Stimulated activated naive CD8-positive, alpha-beta T cell treated with anti-CD3 and anti-CD28 coated beads, Interleukin-15, Interleukin-2, amounts not matched to agents 100 U/mL and 50 U/mL, for 24 hours (primary cell): ENCODE measurements at regions not wholly inside any gene's neighbourhood (a gene's known extent, or its start where the extent isn't known, plus 50 kb on each side); places are given as distances from the start of the nearest gene placed in this dataset.
"Not testable (repeated sequence)": the region's sequence is repeated elsewhere in the genome, so short reads cannot be mapped to it uniquely, and the experiment has no call there.

ENCODE experiments used
- ATAC-seq: fragments of 150-1000 bp; cut with Tn5 transposase; one replicate; pipeline ENCODE4 v1.10.0; 2021
- DNase-seq: peaks from one replicate; pipeline ENCODE4 v3.0.0; 2021

DNA sequence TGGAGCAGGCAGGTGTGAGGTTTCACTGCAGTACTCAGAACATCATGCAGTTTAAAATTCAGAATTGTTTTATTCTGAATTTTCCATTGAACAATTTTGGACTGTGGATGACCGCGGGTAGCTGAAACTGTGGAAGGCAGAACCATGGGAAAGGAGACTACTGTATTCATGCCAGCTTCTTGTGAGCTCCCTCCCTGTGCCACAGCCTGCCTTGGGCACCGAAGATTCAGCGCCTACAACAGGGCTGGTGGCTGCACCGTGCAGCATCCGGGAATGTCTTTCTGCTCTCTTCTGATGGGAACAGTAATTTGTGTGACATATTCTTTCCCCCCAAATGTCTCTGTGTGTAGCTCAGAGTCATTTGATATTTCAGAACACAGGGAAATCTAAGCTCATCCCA, 118.5 kb upstream of the NKX1-1 start:
- ATAC-seq (no peak), DNase-seq (no peak)

DNA sequence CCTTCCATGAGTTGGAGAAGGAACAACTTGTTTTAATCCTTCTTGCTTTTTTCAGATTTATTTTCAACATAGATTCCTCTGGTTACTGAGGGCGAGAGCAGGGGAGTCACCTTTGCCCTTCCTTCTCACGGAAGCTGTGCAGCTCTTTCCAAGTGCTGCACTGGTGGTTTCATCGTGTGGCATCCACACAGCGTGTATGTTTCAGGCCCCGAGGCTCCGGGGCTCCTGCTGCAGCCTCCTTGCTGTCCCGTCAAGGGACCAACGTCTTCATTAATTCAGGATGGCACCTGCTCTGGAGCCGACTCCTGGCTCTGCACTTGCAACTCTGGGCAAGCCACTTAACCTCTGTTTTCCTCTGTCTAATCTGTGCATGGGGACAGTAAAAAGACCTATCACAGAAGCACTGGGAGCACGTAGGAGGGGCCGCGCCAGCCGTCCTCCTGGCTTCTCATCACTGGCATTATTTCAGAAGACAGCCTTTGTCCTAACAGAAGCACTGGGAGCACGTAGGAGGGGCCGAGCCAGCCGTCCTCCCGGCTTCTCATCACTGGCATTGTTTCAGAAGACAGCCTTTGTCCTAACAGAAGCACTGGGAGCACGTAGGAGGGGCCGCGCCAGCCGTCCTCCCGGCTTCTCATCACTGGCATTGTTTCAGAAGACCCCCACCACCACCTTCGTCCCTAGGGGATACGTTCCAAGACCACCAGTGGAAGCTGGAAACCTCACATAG, 117.8 kb upstream of the NKX1-1 start:
- ATAC-seq (no peak), DNase-seq (no peak)

DNA sequence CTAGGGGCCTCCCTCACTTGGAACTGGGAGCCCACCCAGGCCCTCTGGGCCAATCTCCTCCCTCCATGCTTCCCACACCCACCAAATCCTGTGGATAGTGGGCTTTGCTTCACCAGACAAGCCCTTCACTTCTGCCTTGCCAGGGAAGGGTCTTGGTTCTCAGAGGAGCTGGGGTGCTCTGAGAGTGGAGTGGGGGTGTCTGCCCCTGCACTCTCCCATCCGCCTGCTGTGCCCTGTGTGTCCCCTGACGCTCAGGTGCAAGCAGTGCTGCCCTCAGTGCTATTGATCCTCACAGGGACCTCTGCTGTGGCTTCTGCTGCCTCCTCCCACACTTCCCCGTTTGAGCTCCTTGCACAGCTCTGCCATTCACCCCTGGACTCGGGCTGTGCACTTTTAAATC, 117.3 kb upstream of the NKX1-1 start:
- DNase-seq (no peak), ATAC-seq (no peak)

DNA sequence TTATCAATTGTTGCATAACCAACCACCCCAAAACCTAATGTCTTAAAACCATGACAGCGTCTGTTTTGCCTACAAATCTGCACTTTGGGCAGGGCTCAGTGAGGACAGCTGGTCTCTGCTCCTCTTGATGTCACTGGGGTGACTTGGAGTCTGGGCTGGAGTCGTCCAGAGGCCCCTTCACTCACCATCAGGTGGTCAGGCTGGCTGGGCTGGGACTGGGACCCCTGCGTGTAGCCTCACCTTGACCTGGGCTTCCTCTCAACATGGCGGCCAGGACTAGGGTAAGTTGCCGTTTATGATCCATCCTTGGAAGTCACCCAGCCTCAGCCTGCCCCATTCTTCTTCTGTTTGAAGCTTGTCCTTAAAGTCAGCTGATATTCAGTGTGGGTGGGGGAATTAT, 116.8 kb upstream of the NKX1-1 start:
- no peak for DNase-seq

DNA sequence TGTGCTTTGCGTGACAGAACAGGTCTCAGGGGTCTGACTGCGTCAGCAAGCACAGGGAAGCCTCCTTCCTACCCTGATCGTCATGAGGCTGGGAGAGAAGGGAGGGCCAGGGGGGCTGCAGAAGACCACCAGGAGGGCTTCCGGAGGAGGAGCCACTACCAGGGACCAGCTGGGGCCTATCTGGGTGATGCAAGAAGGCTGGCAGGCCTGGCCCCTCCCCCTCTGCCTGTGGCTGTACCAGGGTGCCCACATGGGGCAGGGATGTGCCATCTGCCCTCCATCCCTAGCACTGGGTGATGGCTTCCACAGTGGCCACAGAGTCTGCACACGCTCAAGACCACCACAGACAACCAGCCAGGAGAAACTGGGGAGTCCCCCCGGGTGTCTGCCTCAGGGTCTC, 116.4 kb upstream of the NKX1-1 start:
- ATAC-seq (no peak), DNase-seq (no peak)

More for the DNA sequence above, 116.8 kb upstream of the NKX1-1 start:
- no peak for ATAC-seq

DNA sequence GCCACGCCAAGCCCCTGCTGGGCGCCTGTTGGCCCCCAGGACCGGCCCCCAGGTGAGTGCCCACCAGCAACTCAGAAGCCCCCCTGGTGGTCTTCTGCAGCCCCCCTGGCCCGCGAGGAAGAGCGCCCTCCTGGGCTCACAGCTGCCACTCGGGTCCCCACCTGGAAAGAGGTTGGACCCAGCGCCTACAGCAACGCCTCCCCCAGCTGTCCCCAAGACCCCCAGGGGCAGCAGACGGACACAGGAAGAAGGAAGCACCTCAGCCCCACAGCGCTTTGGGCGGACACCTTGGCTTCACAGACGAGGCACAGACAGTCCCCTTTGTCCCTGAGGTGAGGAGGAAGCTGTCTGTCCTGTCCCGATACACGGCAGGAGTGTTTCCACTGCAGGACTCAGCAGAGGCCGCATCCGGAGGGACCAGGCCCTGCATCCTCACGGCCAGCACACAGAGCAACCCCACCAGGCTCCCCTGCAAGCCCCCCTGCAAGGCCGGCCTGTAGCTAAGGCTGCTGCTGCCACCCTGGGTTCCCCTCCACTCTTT, 115.6 kb upstream of the NKX1-1 start:
- DNase-seq (no peak), ATAC-seq (no peak)

DNA sequence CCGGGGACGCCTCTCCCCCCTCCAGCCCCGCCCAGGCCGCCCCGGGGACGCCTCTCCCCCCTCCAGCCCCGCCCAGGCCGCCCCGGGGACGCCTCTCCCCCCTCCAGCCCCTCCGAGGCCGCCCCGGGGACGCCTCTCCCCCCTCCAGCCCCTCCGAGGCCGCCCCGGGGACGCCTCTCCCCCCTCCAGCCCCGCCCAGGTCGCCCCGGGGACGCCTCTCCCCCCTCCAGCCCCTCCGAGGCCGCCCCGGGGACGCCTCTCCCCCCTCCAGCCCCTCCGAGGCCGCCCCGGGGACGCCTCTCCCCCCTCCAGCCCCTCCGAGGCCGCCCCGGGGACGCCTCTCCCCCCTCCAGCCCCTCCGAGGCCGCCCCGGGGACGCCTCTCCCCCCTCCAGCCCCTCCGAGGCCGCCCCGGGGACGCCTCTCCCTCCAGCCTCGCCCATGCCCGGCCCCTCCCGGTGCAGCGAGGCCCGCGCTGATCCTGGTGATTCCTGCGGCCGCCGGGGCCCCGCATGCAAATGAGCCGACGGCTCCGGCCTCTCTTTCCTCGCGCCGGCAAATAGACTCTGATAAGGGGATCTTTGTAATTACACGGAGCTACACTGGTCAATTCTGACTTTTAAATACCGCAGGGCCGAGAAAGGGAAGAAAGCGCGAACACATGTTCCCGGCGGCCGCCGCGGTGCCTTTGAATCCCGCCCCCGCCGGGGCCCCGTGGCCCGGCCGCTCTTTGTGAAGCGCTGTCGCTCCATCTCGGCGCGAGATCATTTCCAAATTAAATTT, 114.7 kb upstream of the NKX1-1 start:
- not testable (repeated sequence) for ATAC-seq
- DNase-seq = peak; percentile 32

DNA sequence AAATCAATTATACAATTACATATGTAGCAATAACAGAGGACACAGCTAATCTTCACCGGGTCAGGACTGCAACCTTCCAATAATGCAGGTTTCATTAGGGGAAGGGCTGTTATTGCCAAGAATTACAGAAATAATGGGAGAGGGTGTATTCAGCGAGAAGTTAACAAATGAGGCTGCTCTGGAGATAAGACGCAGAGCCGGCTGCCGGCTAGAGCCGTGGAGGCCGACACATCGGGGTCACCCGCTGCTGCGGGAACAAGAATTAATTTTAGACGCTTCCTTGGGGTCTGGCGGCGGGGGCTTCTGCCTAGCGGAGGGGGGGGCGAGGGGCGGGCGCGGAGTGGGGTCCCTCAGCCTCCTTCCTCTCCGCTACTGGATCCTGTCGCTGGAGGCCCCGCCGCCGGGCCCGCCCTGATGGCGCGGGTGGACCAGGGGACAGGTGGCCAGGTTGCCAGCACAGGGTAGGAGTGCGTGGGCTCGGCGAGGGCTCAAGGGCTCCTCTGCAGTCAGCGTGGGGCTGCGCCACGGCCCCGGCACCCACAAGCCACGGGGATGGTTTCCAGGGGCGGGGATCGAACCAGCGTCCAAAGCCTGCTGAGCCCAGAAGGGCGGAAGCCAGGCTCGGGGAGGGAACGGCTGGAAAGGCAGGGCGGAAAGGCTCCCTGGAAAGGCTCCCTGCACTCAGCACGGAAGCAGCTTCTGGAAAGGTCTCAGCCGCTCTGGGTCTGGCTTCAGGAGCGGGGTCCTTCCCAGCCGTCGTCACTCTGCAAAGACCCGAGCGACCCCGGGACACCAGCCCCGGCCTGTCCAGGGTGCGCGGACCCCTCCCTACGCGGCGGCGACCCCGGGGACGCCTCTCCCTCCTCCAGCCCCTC, 113.8 kb upstream of the NKX1-1 start:
- ATAC-seq = no peak
- DNase-seq = no peak

DNA sequence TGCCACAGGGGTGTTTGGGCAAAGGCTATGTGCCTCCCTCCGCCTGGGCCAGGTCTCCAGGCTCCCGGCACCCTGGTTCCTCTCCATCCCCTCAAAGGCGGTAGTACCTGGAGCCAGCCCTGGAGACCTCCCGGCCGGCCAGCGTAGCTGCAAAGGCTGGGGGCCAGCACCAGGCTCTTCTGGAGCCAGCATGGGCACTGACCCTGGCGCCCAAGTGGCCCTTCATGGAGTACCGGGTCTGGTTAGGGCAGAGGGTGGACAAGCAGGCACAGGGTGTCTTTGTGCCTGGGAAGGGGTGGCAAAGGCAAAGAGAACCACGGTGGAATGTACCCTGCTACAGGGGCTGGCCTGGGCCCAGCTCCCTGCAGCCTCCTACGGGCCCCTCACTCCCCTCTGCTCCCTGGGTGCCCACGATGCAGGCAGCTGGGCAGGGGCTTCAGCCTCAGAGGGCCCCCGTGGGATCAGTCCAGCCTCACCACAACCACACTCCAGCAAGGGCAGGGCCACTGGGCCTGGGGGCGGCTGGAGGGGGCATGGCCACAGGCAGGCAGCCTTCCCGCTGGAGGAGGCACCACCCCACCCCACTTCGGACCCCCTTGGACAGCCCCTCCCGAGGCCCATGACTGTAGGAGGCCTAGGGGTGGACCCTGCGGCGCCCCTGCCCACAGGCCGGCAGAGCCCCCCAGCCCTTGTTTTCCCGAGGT, 112.9 kb upstream of the NKX1-1 start:
- no peak for ATAC-seq
- no peak for DNase-seq

DNA sequence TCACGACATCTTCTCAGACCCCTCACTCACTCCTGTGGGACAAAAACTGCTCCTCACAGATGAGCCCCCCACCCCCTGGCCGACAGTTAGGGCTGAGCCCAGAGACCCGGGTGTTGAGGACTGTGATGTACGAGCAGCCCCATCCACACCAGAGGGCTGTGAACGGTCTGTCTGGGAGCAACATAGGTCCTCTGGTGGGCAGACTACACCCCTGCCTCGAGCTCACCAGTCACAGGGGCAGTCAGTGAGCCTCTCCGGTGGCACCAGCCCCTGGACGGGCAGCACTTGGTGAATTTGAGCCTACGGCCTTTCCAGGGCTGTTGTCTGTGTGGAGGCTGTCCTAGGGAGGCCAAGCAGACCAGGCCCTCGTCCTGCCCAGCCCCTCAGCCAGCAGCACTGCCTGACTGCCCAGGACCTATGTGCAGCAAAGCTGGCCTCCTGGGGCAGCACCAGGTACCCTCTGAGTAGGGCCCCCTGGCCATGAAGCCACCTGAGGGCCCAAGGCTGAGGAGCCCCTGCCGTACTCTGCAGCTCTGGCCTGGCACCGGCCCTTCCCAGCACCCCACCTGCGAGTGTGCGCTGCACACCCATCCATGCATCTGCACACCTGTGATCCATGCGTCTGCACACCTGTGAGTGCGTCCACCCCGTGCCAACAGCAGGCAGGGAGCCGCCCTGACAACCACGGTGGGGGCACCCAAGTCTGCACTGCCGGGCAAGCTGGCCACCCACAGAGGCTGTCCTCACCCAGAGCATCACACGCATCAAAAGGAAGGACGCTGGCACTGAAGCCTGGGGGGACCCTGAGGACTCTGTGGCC, 111.6 kb upstream of the NKX1-1 start:
- DNase-seq = no peak
- ATAC-seq = no peak

DNA sequence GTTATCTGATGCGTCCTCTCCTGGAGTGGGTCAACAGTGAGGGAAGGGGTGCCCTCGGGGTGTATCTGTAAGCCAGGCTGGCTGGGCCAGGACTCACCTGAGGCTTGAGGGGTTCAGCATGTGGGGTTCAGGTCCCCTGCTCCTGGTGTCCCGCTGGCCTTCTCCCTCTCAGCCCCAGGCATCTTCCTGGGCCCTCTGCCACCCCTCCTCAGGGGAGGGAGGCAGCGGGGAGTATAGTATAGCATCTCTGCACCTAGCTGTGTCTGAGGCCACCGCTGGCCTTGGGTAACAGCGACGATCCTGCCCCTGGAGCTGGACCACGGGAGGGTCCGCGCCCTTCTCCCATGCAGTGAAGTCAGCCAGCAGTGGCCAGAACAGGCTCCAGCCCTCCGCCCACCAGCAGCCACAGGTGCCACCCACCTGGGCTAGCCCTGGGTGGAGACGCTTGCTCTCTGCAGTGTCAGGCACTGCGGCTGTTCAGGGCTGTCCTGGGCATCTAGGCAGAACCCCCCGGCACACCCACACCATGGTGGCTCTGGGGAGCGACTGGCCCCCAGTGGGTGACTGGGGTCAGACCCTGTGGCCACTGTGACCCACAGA, 110.7 kb upstream of the NKX1-1 start:
- DNase-seq (no peak), ATAC-seq (no peak)

DNA sequence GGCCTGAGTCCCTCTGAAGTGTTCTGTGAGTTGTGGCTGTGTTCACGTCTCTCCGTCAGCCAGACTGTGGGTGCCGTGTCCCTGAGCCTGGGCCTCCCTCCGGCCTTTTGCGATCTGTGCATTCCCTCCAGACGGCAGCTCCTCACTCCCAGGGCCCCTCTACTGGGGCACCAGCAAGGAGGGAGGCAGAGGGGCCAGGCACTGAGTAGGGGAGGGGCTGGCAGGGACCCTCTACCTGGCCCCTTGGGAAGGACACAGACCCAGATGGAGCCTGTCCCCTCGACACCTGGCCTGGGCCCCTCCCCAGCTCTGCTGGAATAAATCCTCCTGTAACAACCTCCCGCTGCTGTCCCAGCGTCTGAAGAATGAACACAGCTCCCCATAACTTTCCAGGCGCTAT, 110.0 kb upstream of the NKX1-1 start:
- no peak for DNase-seq
- ATAC-seq = no peak

DNA sequence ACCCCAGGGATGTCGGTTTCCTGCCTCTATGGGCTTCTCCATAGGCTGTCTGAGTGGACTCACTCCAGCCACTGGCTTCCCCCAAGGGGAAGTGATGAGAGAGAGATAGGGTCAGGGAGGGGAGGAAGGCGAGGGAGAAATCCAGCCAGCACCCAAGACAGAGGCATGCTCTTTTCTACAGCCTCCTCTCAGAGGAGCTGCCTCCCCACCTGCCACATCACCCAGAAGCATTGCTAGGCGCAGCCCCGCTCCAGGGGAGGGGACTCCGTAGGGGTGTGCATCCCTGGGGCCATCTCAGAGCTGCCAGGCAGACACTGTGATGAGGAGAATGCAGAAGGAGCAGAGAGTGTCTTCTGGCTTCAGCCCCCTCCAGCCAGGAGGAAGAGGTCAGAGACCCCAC, 109.5 kb upstream of the NKX1-1 start:
- no peak for DNase-seq
- no peak for ATAC-seq

DNA sequence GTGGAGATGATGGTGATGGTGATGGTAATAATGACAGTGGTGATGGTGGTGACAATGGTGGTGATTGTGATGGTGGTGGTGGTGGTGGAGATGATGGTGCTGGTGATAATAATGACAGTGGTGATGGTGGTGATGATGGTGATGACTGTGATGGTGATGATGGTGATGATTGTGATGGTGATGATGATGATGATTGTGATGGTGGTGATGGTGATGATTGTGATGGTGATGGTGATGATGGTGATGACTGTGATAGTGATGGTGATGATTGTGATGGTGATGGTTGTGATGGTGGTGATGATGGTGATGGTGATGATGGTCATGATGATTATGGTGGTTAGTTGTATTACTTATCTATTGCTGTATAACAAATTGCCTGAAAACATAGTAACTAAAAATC, 108.9 kb upstream of the NKX1-1 start:
- DNase-seq (no peak), ATAC-seq (no peak)

DNA sequence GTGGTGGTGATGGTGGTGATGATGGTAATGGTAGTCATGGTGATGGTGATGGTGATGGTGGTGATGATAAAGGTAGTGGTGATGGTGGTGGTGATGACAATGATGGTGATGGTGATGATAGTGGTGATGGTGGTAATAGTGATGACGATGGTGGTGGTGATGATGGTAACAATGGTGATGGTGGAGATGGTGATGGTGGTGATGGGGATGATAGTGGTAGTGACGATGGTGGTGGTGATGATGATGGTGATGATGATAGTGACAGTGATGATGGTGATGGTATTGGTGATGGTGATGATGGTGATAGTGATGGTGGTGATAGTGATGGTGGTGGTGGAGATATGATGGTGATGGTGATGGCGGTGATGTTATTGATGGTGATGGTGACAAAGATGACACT, 108.4 kb upstream of the NKX1-1 start:
- ATAC-seq = no peak
- DNase-seq = no peak

DNA sequence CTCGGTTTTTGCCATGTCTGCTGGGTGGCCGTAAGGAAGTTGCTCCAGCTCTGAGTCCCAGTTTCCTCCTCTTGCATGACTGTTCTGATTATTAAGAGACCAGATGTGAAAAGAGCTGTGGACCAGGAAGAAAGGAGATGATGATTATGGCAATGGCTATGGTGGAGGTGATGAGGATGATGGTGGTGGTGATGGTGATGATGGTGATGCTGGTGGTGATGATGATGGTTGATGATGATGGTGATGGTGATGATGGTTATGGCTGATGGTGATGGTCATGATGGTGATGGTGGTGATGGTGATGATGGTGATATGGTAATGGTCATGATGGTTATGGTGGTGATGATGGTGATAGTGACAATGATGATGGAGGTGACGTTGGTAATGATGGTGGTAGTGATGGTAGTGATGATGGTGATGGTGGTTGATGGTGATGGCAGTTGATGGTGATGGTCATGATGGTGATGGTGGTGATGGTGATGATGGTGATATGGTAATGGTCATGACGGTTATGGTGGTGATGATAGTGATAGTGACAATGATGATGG, 107.8 kb upstream of the NKX1-1 start:
- ATAC-seq = no peak

DNA sequence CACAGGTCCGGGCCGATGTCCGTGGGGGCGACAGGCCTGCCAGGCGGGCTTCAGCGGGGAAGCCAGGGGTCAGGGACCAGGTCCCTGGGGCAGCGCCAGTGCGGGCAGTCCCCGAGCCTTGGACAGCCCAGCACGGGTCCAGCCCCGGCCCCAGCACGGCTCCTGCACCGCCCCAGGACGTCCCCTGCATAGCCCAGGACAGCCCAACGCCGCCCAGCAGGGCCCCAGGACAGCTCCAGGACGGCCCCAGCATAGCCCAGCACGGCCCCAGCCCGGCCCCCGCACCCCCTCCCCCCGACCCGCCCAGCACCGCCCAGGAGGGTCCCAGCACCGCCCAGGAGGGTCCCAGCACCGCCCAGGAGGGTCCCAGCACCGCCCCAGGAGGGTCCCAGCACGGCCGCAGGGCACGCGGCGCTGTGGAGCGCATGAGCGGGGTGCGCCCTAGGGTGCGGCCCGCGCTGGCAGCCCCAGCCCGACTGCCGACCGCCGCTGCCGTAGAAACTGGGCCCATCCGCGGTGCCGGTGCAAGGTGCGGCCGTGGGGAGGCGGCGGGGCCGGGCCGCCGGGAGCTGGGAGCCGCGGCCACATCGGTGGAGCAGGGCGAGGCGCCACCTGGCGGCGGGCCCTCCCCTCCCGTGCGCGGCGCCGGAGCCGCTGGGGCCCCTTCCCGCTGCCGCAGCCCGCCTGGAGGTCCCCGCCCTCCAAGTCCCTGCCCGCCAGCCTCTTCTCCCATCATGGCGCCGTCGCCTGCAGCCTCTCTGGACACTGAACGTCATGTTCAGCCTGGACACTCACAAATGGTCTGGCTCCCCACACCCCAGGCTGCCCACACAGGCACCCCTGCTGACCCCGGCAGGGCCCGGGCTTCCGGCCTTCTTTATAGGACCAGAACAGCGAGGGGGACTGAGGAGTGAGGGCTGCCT, 106.8 kb upstream of the NKX1-1 start:
- DNase-seq = peak; percentile 74
- peak; percentile 50 for ATAC-seq

More for the DNA sequence above, 107.8 kb upstream of the NKX1-1 start:
- DNase-seq = no peak

DNA sequence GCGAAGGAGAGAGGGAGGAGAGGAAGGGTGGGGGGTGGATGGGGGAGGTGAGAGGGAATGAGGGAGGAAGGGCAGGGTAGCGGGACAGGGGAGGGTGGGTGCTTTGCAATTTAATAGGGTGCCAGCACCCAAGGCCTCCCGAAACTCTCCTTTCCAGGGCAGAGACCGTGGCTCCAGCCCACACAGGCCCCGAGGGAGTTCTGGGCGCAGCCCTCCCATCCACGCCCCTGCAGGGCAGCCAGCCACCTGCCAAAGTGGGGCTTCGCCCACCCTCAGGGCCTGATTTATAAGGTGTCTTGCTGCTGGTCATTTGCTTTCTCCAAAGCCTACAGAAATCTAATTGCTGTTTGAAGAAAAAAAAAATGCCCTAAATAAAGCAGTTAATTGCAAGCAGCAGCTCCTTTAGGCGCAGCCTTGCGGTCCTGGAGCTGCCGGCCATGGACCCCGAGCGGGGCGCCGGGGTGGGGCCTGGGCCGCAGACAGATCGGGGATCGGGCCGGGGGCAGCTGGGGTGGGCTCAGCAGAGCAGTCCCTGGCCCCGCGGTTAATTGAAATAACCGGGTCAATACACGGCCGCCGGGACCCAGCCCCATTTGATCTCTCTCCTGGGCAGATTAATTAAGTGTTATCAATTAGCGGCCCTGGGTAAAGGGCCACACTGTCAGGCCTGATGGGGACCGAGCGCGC, 106.0 kb upstream of the NKX1-1 start:
- DNase-seq = no peak
- no peak for ATAC-seq
